Stimulated activated CD4-positive, alpha-beta T cell treated with anti-CD3 and anti-CD28 coated beads, Interleukin-15, amount 100 ng/mL, for 24 hours (primary cell): ENCODE measurements at regions not wholly inside any gene's neighbourhood (a gene's known extent, or its start where the extent isn't known, plus 50 kb on each side); places are given as distances from the start of the nearest gene placed in this dataset.
"Not testable (repeated sequence)": the region's sequence is repeated elsewhere in the genome, so short reads cannot be mapped to it uniquely, and the experiment has no call there.

Experiments used
- DNase-seq: peaks from one replicate; pipeline ENCODE4 v3.0.0-alpha.2; 2020

- DNase-seq, result no peak
These were observed 260.5 kb upstream of the IGFBP7 start for GRCh38 chr4:57370691-57371090.

DNA sequence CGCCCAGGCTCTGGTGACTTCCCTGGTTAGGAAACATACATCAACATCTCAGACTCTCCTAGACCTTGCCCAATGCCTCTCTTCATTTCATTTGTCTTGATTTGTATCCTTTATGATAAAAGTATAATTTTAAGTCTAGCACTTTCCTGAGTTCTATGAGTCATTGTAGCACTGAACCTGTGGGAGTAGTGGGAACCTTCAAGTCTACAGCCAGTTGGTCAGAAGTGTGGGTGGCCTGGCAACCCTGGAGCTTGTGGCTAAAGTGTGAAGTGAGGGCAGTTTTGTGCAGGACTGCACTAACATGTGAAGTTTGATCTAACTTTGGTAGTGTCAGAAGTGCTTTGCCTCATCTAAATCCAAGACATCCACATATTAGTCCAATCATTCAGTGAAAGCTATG is 259.3 kb upstream of the IGFBP7 start:
- DNase-seq, result no peak

DNA sequence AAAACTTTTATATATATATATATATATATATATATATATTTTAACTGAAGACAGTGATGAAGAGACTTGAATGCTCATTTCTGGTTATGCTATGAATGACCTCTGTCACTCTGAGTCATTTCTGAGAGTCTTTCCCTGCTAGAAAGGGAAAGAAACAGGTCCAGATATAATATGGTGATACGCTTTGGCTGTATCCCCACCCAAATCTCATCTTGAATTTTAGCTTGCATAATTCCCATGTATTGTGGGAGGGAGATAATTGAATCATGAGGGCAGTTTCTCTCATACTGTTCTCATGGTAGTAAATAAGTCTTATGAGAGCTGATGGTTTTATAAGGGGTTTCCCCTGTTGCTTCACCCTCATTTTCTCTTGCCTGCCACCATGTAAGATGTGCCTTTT is 254.1 kb upstream of the IGFBP7 start:
- no peak for DNase-seq

GRCh38 chr4:57363346-57363745 is 253.2 kb upstream of the IGFBP7 start:
- no peak for DNase-seq

- no peak for DNase-seq
These were observed 250.5 kb upstream of the IGFBP7 start for GRCh38 chr4:57360681-57361080.

DNA sequence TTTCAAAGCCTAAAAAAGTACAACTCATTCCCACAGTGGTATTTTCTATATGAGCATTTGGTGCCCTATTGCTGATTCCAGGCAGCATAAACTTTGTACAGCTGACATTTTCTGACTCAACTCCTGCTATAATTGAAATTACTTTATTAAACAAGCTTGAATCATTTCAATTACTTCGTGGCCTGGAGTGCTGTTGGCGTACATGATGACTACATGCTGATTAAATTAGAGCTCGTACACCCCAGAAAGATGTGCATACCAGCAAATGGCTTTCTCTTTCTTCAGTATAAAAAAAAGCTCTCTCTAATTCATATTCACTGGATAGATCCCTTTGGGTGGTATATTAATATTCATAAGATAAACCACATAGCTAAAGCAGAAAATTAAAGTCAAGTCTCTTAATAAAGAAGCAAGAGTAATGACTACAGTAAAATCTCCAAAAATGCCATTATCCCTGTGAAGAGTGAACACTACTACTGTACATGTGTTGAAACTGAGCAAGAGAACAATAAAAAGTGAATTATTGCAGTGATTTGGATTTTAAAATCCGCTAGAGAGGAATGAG is 245.0 kb upstream of the IGFBP7 start:
- DNase-seq, result no peak

- DNase-seq, result no peak
These were observed 241.5 kb upstream of the IGFBP7 start for GRCh38 chr4:57351731-57352130.

DNA sequence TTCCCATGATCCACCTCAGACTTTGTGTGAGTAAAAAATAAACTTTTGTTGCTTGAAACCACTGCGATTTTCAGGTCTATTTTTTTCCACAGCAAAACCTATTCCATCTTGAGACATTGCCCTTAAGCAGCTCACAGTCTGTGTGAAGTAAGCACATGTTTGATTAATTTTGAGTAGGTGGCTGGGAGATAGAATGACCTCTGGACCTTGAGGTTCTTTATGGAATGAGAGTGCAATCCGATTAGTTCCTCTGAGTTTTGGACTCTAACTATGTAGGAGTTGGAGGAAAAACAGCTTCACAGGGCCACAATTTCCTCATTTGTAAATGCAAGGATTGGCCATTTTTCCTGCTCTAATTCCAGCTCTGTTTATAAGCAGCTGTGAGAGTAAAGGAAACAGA is 234.1 kb upstream of the IGFBP7 start:
- DNase-seq, result no peak

DNA sequence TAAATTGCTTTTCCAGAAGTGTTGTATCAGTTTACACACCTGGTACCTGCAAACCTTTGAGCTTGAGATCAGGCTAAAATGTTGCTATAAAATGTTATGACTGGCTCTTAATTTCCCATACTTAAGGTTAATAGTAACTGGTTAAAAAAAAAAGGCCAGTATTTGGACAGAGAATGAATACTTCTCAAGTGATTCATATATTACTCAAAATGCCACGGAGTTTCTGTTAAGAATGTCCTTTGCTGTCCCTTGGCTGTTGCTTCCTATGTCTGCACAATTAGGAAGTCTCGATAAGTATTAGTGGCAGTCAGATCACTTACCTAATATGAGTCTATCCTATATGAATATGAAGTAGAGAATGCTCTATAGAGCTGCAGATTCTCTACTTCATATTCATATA is 232.2 kb upstream of the IGFBP7 start:
- no peak for DNase-seq

GRCh38 chr4:57338861-57339260 is 228.7 kb upstream of the IGFBP7 start:
- DNase-seq, result not testable (repeated sequence)

DNA sequence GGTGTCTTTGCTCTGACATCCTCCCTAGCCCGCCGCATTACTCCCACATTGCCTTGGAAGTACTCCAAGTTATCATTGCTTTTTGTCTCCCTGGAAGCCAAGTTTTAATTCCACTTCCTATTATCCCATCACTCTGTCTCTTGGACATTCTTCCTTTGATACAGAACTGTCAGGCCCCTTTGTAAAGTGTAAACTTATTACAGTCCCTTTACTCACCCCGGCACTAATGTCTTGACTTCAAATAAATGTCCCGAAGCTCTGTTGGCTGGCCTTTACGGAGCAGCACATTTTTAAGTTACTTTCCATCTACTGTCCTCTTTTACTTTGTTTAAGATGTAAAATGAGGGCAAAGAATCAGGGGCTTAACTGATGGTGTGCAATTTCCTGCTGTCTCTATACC is 223.5 kb upstream of the IGFBP7 start:
- DNase-seq, result no peak

DNA sequence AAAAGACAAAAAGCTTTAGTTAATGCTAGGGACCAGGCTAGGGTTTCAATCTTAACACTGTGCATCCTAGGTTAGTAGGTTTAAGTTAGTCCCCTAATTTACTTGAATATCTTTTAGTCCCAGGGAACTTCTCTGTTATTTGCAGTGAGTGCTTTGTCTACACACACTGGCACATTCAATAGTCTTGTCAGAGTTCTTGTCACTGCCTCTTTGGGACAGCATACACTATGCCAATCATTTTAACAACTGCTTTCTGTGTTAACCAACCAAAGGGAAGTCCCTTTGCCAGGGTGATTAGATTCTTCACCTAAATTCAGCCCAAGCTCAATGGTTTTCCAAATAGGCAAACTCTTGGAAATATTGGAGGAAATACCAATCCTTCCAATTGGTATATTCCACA is 221.8 kb upstream of the IGFBP7 start:
- DNase-seq, result no peak

- no peak for DNase-seq
These were observed 219.1 kb upstream of the IGFBP7 start for GRCh38 chr4:57329279-57329678.

DNA sequence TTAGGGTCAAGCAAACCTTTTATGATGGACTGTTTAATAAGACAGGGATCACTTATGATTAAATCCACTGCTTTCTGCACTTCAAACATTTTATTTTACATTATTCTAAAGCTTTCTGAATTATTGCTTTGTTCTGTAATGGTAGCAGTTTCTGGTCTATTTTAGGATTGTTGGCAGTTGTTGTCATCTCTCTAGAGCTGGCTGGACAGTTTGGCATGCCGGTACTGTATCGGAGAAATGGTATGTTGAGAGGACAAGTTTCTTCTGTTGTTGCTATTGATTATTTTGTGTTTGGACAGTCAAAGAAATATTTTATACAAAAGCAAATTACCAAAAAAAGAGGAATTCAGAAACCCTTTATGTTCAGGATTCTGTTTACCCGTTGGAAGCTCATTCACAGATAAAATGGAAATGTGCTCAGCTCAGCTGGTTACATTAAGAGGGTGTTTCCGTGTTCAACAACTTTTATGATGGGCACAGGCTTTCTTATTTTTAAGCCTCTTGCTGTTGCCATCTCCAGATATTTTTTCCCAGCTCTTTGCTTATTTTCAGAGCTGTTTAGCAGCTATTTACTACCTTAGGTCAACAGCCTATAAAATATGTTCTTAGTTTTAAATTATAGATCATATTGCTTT is 214.6 kb upstream of the IGFBP7 start:
- no peak for DNase-seq

- DNase-seq, result no peak
These were observed 210.7 kb upstream of the IGFBP7 start for GRCh38 chr4:57320849-57321248.

DNA sequence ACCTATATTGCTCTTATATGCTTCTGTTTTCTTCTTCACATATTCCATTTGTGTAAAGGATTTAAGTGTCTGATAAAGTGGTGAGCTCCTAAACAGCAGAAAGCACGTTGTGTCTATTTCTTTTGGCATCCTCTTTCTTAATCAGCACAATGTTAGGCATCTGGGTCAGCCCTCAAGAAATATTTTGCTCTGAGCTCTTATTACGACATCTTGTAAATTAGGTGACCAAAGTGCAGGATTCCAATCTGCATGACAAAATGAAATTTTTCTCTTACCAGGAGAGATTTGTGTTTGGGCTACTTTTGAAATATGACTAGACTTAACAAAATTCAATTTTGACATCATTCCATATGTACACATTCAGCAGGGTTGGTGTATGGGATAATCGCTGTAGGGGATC is 210.0 kb upstream of the IGFBP7 start:
- DNase-seq, result no peak

DNA sequence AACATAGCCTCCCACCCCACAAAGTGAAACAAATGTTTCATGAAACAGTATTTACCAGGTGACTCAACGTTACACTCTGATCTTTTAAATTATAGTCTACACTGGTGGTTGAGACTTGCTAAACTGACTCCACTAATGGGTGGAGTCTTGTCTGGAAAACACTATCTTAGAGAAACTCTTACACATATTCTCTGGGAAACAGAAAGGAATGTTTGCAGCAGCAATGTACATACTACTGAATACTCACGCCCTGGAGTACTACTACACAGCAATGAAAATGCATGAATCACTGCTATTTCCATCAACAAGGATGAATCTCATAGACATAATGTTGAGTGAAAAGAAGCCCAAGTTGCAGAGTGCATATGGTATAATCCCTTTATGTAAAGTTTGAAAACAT is 208.5 kb upstream of the IGFBP7 start:
- no peak for DNase-seq

DNA sequence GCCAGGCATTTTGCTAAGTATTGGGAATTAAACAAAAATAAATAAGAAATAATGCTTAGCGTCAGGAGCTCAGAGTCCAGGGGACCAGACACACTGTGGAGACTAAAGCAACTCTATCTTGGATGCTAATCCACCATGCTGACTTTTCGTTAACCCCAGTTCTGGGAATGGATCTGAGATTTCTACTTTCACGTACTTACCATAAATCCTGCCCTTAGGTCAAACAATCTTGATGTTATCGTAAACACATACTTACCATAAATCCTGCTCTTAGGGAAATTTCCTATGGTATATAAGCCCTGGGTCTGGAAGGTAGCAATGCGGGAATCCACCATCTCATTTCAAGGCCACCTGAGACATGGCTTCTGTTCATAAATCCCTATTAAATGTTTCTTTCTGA is 204.5 kb upstream of the IGFBP7 start:
- no peak for DNase-seq

- DNase-seq, result no peak
These were observed 202.1 kb upstream of the IGFBP7 start for GRCh38 chr4:57312296-57312695.

- DNase-seq, result no peak
These were observed 199.5 kb upstream of the IGFBP7 start for GRCh38 chr4:57309658-57310057.

DNA sequence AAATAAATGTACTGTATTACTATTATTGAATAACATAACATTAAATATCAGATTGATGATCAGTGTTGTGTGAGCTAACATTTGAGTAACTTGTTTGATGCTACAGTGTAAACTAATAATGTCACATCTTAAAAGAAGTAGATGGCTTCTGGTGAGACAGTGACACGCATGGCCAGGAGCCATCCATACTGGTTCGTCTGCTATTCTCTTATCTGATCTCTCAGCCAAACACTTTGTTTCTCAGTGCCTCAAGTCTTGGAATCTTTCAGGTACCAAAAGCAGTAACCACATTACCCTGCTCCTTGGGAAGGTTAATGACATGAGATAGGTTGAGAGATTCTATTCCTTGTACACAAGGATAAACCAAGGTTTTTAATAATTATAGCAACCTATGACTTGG is 198.1 kb upstream of the IGFBP7 start:
- DNase-seq, result no peak

DNA sequence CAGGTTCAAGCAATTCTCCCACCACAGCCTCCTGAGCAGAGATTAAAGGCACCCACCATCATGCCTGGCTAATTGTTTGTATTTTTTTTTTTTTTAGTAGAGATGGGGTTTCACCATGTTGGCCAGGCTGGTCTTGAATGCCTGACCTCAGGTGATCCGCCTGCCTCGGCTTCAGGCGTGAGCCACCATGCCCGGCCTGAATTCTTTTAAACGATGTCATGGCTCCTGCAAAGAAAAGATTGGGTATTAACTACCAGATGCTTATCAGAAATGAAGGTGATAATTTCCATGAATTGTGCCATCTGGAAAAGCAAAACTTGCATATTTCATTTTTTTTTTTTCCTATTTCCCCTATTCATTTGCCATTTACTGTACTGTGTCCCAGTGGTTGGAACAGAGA is 195.7 kb upstream of the IGFBP7 start:
- no peak for DNase-seq

DNA sequence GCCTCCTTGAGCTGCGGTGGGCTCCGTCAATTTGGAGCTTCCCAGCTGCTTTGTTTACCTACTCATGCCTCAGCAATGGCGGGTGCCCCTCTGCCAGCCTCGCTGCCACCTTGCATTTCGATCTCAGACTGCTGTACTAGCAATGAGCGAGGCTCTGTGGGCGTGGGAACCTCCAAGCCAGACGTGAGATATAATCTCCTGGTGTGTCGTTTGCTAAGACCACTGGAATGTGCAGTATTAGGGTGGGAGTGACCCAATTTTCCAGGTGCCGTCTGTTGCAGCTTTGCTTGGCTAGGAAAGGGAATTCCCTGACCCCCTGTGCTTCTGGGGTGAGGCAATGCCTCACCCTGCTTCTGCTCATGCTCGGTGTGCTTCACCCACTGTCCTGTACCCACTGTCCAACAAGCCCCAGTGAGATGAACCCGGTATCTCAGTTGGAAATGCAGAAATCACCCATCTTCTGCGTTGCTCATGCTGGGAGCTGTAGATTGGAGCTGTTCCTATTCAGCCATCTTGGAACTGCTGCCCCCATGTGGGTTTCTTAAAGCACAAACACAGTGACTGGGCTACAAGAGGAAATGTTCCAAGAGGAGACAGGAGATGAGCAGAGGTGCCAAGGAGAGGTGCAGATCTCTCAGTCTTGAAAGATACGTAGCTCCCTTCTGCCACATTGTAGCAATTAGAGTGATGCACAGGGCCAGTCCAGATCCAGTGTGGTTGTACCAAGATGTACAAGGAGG is 193.0 kb upstream of the IGFBP7 start:
- DNase-seq, result no peak

- DNase-seq, result not testable (repeated sequence)
These were observed 190.1 kb upstream of the IGFBP7 start for GRCh38 chr4:57300300-57300699.

GRCh38 chr4:57291911-57292310 is 181.7 kb upstream of the IGFBP7 start:
- DNase-seq, result no peak
